DMS114 treated with DMSO at 0.1 percent for 48 hours (cell line): ENCODE measurements at regions not wholly inside any gene's neighbourhood (a gene's known extent, or its start where the extent isn't known, plus 50 kb on each side); places are given as distances from the start of the nearest gene placed in this dataset.

Experiments used
- DNase-seq: peaks from one replicate; lab custom pipeline; 2025; ENCODE audit not compliant: unreplicated experiment; lab: John Stamatoyannopoulos, UW

- DNase-seq, result no peak
These were observed 52.9 kb upstream of the DEFB112 start for GRCh38 chr6:50102676-50103075.

- DNase-seq, result no peak
These were observed 60.9 kb upstream of the DEFB112 start for GRCh38 chr6:50110587-50110986.

GRCh38 chr6:50112981-50113857 is 63.5 kb upstream of the DEFB112 start:
- DNase-seq, result no peak

GRCh38 chr6:50116390-50116789 is 66.7 kb upstream of the DEFB112 start:
- DNase-seq, result no peak

GRCh38 chr6:50116797-50117542 is 67.2 kb upstream of the DEFB112 start:
- no peak for DNase-seq

- DNase-seq, result no peak
These were observed 70.6 kb upstream of the DEFB112 start for GRCh38 chr6:50120300-50120699.

- DNase-seq, result no peak
These were observed 74.0 kb upstream of the DEFB112 start for GRCh38 chr6:50123688-50124087.

- DNase-seq, result no peak
These were observed 74.8 kb upstream of the DEFB112 start for GRCh38 chr6:50124572-50124971.

- peak; percentile 45 for DNase-seq
These were observed 78.8 kb upstream of the DEFB112 start for GRCh38 chr6:50128420-50129005.

GRCh38 chr6:50135968-50136367 is 86.2 kb upstream of the DEFB112 start:
- DNase-seq, result no peak

- no peak for DNase-seq
These were observed 91.4 kb upstream of the DEFB112 start for GRCh38 chr6:50141100-50141499.

- no peak for DNase-seq
These were observed 93.4 kb upstream of the DEFB112 start for GRCh38 chr6:50143011-50143719.

- DNase-seq, result peak; percentile 24
These were observed 95.4 kb upstream of the DEFB112 start for GRCh38 chr6:50145125-50145524.

GRCh38 chr6:50147371-50147770 is 97.6 kb upstream of the DEFB112 start:
- no peak for DNase-seq

GRCh38 chr6:50180646-50181045 is 130.9 kb upstream of the DEFB112 start:
- no peak for DNase-seq

GRCh38 chr6:50185006-50185405 is 135.3 kb upstream of the DEFB112 start:
- DNase-seq, result no peak

- no peak for DNase-seq
These were observed 137.7 kb upstream of the DEFB112 start for GRCh38 chr6:50187351-50187921.

- DNase-seq, result no peak
These were observed 148.5 kb upstream of the DEFB112 start for GRCh38 chr6:50198245-50198644.

GRCh38 chr6:50202766-50203165 is 153.0 kb upstream of the DEFB112 start:
- DNase-seq, result no peak

GRCh38 chr6:50211582-50211981 is 161.9 kb upstream of the DEFB112 start:
- DNase-seq, result no peak

GRCh38 chr6:50213146-50213545 is 163.4 kb upstream of the DEFB112 start:
- DNase-seq, result no peak
